GM18868 (cell line): ENCODE measurements at regions not wholly inside any gene's neighbourhood (a gene's known extent, or its start where the extent isn't known, plus 50 kb on each side); places are given as distances from the start of the nearest gene placed in this dataset.

Experiments used
- ATAC-seq: cut with Tn5 transposase; IDR thresholded peaks from one replicate; pipeline ENCODE4 v1.9.1; 2021; ENCODE audit warnings: mild to moderate bottlenecking, moderate library complexity; ENCODE audit not compliant: unreplicated experiment

DNA sequence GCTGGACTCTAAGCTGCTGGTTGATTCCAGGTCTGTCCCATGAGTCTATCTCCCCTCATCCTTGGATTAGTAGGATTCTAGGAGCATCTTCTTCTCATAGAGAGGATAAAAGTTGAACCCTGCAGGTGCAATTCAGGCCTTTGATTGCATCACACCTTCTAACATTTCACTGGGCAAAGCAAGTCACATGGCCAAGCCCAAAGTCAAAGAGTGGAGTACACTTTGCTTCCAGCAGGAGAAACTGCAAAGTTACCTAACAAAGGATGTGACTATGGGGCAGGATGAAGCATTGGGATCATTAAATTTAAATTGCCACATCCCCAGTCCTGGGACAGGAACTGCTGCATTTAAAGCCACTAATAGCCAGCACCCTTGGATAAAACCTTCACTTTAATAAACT is 51.0 kb upstream of the EGFLAM start:
- no peak for ATAC-seq

DNA sequence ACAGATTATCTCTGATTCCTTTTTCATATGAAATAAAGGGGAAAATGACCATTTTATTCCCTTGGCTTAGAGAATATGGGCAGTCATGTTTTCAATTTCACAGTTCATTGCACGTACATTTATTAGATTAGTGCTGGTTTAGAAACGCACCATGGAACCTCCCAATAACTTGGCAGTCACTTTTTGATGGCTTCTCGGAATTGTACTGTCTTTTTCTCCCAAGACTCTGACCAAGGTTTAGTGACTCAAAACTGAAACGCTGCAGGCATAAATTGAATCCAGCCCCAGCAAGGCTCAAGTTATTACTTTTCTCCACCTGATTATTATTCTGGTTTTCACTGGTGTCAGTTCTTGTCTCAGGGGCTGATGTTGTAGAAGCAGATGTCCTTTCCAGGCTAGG is 55.6 kb upstream of the EGFLAM start:
- no peak for ATAC-seq

DNA sequence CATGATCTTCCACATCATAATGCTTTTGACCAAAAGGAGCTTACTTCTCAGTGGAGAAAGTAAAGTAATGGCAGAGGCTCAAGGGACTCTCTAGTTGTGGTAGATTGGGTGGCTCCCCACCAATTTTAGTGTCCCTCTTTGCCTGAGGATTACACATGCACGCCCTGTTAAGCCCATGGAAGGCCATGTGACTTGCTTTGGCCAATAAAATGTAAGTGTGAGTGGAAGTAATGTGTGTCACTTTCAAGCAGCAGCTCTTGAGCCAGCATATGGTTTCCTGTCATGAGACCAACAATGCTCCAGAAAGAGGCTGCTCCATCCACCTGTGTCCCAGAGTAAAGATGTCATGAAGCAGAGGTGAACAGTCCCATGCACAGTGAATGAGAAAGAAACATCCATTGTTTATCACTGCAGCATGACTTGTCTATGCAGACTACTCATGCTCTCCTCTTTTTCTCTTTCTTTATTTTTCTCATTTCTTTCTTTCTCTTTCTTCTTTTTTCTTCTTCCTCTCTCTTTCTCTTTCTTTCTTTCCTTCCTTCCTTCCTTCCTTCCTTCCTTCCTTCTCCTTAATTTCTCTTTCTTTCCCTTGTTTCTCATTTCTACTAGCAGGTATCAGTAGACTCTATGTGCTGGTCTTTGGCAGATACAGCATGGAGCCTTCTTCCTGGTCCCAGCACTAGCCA is 57.3 kb upstream of the EGFLAM start:
- ATAC-seq: no peak

DNA sequence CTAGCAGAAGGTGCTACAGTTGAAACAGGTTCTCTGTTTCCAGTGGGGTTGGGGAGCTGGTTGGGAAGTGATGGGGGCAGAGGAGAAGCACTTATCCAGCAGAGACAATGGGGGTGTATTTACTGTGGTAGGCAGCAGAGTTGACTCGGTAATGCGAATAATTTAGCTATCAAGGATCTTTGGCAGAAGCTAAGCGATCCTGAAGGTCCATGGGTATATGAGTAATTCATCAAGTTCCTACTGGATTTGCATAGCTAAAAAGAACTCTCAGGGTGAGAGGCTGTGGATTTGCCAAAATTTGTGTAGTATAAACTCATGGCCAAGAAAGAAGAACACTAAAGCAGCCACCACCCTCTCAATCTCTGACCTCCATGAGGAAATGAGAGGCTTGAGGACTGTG is 61.2 kb upstream of the EGFLAM start:
- ATAC-seq: no peak

DNA sequence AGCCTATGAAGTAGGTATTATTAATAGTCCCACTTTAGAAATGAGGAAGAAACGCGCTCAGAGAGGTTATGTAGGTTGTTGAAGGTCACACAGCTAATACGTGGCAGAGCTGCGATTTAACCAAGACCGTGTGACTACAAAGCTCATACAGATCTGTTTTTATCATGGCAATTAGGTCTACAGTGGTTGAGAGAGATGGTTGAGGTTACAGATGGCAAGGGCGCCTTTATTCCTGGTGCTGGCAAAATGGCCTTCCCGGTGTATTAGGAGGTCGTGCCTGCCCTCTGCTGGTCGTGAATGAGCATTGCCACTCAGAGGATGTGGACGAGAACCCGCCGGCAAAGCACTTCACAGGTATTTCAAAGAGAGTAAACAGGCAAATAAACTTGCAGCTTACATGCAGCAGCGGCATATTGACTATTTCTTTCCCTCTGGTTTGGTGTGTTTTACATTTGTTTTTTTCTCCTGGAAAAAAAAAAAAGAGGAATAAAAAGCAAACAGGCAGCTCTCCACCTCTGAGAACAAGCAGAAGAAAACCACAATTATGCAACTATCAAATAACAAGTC is 65.3 kb upstream of the EGFLAM start:
- peak; percentile 83 for ATAC-seq

DNA sequence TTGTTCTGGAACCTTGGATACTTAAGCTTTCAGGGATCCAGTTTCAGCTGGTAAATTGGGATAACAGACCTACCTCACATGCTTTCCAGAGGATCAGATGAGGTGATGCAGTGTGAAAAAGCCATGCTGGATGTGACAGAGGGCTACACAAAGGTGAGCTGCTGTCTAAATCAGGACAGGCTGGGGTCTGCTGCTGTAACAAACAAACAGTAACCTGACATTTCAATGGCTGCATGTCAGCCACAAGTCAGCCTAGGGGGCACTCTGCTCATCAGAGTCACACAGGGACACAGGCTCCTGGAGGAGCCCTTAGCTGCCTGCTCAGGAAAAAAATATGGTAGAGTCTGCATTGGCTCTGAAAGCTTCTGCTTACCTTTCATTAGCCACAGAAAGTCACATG is 66.7 kb upstream of the EGFLAM start:
- ATAC-seq: no peak

DNA sequence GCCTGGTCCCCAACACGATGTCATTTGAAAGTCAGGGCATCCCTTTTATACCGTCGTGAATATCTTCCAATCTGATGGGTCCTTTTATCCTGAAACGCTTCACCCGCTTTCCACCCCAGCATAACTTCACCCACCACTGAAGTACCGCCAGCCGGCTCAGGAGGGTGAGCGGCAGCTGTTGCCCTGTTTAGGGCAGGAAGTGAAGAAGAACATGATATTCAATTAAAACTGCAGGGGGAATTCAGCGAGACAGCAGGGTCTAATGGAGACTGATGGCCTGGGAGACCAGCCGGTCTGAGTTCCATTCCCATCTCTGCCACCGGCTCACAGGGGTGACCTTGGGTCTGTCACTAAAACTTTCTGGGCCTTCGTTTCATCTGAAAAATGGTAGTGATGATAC is 68.2 kb upstream of the EGFLAM start:
- ATAC-seq: no peak

DNA sequence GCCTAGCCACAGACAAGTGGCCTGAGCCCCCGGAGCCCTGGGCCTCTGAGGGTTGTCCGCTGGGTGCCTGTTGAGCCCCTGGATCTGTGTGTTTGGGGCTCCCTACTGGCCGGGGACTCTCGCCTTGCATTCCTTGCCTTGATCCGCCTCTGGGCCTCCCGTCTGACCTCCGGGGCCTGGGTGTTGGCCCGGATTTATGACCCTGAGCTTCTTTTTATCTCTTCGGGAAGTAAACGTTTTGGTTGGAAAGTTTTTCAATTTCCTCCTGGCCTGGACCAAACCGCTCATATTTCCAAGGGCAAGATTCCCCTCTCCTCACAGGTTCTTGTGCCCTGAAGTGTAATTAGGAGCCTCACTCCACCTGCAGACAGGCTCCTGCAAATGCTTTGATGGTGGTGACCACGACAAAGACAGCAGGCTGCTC is 69.3 kb upstream of the EGFLAM start:
- no peak for ATAC-seq

DNA sequence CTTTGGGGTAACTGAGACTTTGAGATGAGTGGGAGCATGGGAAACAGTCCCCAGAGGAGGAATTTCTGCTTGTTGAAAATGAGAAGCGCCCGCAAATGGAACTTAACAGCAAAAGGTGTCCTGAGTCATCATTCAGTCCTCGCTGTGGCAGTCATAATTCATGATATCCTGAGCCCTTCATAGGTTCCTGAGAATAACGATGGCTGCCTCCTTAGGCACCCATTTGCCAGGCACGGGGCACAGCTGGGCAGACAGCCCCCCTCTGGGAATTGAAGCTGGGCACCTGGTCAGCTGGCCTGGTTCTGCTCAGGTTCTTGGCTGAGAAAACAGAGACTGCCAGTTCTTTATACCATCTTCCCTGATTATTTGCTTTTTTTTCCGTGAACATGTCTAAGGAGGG is 69.8 kb upstream of the EGFLAM start:
- ATAC-seq: no peak

DNA sequence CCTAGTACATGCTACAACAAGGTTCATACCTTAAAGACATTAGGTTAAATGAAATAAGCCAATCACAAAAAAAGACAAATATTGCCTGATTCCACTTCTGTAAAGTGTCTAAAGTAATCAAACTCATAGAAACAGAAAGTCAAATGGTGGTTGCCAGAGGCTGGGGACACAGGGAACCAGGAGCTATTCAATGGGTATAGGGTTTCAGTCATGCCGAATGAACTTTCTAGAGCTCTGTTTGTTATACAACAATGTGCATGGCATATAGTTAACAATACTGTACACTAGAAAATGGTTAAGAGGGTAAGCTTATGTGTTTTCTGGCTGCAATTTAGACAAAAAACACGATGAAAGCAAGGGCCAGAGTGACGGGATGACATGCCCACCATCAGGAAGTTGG is 70.8 kb upstream of the EGFLAM start:
- ATAC-seq: no peak

DNA sequence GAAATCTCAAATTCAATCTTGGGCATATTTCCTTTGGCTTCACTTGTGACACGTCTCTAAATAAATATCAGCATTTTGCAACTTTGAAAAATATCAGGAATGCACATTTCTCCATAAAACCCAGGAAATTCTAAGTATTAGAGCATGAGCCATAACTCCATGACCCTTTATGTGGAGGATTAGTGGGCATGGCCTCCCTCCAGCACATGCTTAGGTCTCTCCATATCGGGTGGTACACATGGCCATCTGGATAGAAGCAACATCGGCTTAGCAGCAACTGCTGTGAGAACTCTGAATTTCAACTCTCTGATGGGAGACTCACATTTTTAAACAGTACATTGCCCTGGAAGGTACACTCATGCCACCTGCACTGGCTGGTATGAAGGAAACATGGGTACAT is 73.7 kb upstream of the EGFLAM start:
- no peak for ATAC-seq

DNA sequence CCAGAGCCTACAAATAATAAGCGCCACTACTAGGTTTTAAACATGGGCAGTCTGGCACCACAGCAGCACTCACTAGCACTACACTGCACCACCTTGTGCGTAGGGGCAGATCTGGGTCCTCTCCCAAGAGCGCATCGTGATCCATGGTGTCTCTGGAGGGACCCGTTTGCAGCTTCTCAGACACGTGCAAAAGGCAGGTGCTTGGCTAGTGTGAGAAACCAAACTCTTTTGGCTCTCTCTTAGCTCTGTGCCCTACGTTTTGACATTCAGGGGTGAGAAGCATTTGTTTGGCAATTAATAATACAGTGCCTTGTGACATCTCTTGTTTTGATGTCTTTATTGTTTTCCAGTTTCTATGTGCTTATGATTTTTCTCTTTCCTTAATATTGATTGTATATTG is 75.4 kb upstream of the EGFLAM start:
- ATAC-seq: no peak

DNA sequence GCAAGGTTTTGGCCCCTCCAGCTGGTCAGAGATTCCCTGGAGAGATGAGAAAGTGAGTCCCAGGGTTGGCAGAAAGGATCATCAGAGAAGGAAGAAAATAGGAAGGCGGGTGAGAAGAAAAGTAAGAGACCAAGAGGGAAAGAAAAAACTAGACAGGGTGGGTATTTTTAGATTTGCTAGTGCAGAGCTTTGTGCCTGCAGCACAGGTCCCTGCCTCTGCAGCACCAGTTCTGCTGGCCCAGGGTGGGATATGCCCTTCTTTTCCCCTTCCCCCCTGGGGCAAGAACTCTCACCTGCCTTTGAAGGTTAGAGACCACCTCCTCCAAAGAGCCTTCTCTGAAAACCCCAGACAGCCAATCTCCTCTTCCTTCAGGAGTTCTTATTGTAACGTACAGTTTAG is 90.3 kb upstream of the EGFLAM start:
- ATAC-seq: no peak

DNA sequence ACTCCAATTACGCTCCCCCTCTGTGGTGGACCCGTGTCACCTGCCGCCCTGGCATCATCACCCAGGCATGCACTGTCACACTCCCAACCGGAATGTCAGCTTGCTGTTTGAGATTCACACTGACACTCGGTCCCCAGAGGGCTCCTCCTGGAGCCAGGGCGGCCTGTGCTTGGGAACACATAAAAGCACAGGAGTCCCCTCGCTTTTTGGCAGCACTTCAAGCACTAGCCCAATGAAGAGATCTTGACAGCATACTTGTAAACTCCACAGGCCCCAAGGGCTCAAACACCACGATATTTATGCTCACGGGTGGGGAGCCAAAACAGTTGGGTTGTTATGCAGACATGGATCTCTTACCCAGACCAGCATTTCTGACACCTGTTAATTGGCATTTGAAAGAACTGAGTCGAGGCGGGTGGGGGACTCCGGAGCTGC is 90.8 kb upstream of the EGFLAM start:
- ATAC-seq: no peak

DNA sequence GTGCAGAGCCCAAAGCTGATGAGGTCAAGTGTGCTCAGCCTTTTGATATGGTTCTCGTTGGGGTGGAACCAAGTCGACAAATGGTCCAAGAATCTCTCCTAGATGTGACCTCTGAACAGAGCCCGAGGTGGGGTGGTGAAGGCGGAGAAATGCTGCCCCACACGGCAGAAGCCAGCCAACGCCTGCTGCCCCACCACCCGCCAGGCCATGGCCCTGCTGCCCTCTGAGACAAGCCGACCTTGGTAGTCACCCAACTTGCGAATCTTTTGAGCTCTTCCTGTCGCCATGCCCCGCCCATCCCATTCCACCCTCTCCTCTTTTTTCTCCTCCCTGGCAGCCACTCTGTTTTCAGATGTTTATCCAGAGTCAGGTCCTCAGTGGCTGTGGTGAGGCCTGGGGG is 91.5 kb upstream of the EGFLAM start:
- ATAC-seq: no peak

DNA sequence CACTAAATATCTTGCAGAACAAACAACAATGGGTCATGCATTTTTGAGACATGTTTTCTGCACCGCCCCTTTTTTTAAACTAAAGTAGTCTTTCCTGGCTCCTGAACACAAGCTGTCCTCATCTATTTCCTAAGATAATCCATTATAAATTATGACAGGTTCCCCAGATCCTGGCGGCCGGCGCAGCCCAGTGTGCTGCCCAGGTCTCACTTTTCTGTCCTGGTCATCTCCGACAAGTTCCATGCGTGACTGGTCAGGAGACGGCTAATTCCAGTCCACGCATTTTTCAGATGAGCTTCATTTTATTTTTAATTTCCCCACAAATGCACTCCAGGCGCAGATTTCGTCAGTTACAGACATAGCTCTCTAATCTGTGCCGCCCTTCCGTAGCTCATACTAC is 92.9 kb upstream of the EGFLAM start:
- no peak for ATAC-seq

DNA sequence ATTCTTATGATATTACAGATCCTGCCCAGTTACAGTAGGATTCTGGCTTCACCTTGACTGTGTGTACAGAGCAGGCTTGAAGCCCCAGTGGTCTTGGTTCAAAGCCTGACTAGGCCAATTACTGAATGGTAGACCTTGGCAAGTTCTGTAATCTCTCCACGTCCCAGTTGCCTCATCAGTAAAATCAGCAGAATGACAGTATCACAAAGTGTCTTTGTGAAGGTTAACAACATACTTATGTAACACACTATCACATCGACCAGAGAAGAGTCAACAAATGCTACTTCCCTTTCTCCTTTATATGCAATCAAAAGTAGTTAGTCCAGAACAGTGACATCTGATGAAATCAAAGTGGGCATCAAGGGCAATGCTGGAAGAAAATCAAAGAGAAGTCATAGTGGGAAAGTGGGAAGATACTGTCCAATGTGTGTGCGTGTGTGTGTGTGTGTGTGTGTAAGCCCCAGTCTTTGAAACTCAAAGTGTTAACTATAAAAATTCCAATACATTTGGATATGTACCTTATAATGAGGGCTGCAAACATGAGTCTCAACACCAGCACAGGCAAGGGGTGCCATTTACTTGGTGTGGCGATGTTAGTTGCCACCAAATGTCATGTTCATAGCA is 93.5 kb upstream of the EGFLAM start:
- ATAC-seq: no peak

DNA sequence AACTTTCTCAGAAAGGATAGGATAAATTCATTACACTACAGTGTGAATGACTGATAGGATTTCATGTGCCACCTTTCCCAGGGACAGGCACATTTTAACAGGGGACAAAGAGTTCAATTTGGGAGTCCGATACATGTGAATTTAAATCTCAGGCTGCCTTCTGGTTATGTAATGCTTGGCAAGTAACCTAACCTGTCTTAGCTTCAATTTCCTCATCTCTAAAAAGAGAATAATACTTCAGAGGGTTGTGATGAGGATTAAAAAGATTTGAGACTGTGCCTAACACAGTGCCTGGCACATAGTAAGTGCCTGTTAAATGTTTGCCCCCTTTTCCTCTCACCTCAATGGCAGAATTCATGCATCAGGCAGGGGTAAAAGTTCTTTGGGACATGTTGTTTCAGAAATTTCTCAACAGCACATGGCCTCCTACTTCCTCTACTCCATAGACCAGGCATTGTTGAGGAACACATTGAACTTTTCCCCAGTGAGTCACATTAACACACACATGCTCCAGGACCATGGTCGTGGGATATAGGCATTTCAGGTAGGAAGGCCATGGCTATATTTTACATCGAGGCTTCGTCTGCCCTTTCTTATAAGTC is 94.6 kb upstream of the EGFLAM start:
- ATAC-seq: no peak

DNA sequence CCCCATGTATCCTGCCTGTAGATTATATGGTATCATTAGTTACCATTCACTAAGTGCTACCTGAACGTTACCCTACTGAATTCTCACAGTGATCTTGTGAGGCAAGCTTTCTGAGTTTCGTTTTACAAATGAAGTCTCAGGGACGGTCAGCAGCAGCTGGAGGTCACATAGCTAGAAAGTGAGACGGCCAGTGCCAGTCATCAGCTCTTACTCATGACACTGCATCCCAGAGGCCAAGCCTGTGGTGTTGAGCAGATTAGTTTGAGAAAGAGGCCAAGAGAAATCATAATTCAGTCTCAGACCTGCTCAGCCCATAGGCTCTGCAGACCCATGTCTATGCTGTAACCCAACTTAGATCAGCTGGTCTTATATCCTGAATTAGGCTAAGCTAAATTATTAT is 95.7 kb upstream of the EGFLAM start:
- no peak for ATAC-seq

DNA sequence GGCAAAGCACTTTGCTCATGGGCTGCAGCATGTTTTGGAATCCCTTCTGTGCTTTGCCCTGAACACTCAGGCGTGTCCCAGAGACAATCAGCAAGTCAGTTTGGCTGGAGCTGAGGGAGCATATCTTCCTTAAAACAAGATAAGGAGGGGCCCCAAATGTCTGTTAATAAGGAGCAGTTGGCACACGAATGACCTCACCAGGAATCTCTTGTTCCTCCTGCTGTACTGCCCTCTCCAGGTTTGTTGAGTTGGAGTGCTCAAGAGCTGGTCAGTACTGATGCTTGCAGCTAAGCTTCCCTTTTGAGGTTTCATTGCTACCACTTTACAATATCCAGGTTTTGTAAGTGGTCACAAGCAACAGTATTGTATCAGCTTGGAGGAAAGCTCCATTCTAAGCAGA is 101.3 kb upstream of the EGFLAM start:
- no peak for ATAC-seq

DNA sequence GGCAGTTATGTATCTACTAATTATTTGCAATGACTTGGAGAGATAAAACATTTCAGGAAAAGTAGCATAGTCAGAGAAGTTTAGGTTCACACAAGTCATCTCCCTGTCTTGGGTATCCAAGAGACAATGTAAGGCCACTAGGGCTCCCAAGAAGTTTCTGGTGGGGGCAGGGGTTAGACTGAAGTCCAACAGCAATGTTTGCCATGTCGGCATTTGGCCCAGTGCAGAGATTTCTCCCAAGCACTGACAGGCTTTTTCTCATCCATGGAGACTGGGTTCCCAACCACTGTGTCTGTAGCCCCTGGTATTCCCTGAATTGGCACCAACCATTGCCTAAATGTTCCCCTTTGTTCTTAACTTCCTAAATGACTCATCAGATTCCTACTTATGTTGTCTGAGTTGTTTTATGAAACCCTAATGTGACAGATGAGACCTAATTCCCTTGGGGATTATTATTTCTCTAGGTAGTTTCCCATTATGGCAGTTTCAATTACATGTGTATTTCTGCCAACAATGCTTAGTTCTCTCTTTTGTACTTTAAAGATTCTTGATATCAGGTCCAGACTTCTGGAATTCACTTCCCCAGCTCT is 103.6 kb upstream of the EGFLAM start:
- no peak for ATAC-seq

DNA sequence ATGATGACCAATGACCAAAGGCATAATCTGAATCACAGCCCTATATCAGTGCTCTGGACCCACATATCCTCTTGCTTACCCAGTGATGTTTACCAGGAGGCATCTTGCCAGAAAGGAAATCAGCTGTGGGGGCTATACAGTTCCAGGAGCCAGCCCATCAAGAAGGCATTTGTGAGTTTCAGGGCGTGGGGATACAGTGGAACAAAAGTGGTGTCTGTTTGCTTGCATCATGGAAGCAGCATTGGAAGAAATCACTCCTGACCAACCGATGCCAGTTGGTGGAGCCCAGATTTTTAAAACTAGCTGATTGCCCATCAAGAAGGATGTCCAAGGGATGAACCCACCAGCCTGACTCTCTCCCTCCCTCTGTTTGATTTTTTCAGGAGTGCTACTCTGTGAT is 106.5 kb upstream of the EGFLAM start:
- no peak for ATAC-seq
